ENCODE measurements at regions not wholly inside any gene's neighbourhood (a gene's known extent, or its start where the extent isn't known, plus 50 kb on each side); places are given as distances from the start of the nearest gene placed in this dataset.
"Not testable (repeated sequence)": the region's sequence is repeated elsewhere in the genome, so short reads cannot be mapped to it uniquely, and the experiment has no call there.

GRCh38 chr3:116519823-116520222 is 74.5 kb upstream of the LSAMP start:
- not testable (repeated sequence) for TF ChIP-seq CTCF, POLR2A, EP300 (IDR thresholded peaks at IDR 0.05)

Measured in ovary (tissue), 3 donors.